IMR-90 (cell line): ENCODE measurements at regions not wholly inside any gene's neighbourhood (a gene's known extent, or its start where the extent isn't known, plus 50 kb on each side); places are given as distances from the start of the nearest gene placed in this dataset.

Experiments
- CEBPB ChIP-seq: IDR thresholded peaks from 2 replicates; pipeline ENCODE4 v1.6.1; 2012; ENCODE audit warnings: low read depth, low read length, improper control_type of control experiment
- CTCF ChIP-seq: conservative IDR thresholded peaks from 2 replicates; pipeline ENCODE4 v1.5.1; 2012; ENCODE audit warnings: mild to moderate bottlenecking, low read depth, low read length, improper control_type of control experiment
- ELK1 ChIP-seq: fragments of 150-350 bp; IDR thresholded peaks from 2 replicates; pipeline ENCODE4 v1.6.1; 2016; ENCODE audit warnings: low read depth, mild to moderate bottlenecking, low read length, moderate library complexity, borderline replicate concordance
- MAFK ChIP-seq: IDR thresholded peaks from 2 replicates; pipeline ENCODE4 v1.6.1; 2012; ENCODE audit warnings: low read depth, low read length, improper control_type of control experiment
- MAZ ChIP-seq: IDR thresholded peaks from 2 replicates; pipeline ENCODE4 v1.6.1; 2012; ENCODE audit warnings: low read depth, mild to moderate bottlenecking, low read length, improper control_type of control experiment, moderate library complexity, borderline replicate concordance
- MXI1 ChIP-seq: IDR thresholded peaks from 2 replicates; pipeline ENCODE4 v1.6.1; 2012; ENCODE audit warnings: low read depth, mild to moderate bottlenecking, low read length, moderate library complexity, borderline replicate concordance
- NFE2L2 ChIP-seq: fragments of 150-350 bp; IDR thresholded peaks from 2 replicates; pipeline ENCODE4 v1.6.1; 2016; ENCODE audit warnings: low read depth, mild to moderate bottlenecking, low read length
- POLR2A ChIP-seq: IDR thresholded peaks from 2 replicates; pipeline ENCODE4 v1.6.1; 2012; ENCODE audit warnings: mild to moderate bottlenecking, low read depth, low read length
- RAD21 ChIP-seq: IDR thresholded peaks from 2 replicates; pipeline ENCODE4 v1.6.1; 2012; ENCODE audit warnings: low read length, improper control_type of control experiment
- RCOR1 ChIP-seq: IDR thresholded peaks from 2 replicates; pipeline ENCODE4 v1.6.1; 2012; ENCODE audit warnings: mild to moderate bottlenecking, low read length, improper control_type of control experiment; ENCODE audit not compliant: insufficient replicate concordance
- RFX5 ChIP-seq: IDR thresholded peaks from 2 replicates; pipeline ENCODE4 v1.8.0; 2012; ENCODE audit warnings: low read depth, mild to moderate bottlenecking, low read length, moderate library complexity
- SMC3 ChIP-seq: fragments of 150-350 bp; IDR thresholded peaks from 2 replicates; pipeline ENCODE4 v1.6.1; 2016; ENCODE audit warnings: low read depth, mild to moderate bottlenecking, antibody characterized with exemption, low read length, moderate library complexity
- USF2 ChIP-seq: fragments of 150-350 bp; IDR thresholded peaks from 2 replicates; pipeline ENCODE4 v1.6.1; 2017; ENCODE audit warnings: mild to moderate bottlenecking, antibody characterized with exemption, low read length, low read depth

- TF ChIP-seq RCOR1: no peak
- no peak for TF ChIP-seq CTCF
- no peak for TF ChIP-seq SMC3
- TF ChIP-seq POLR2A: no peak
- TF ChIP-seq USF2: no peak
- TF ChIP-seq ELK1: no peak
- TF ChIP-seq RAD21: no peak
- TF ChIP-seq MAZ: no peak
- TF ChIP-seq MAFK: no peak
- TF ChIP-seq CEBPB: no peak
- TF ChIP-seq RFX5: no peak
- no peak for TF ChIP-seq NFE2L2
- no peak for TF ChIP-seq MXI1
These were observed 59.9 kb downstream of the HTR1B start for GRCh38 chr6:77403424-77403823.
